Mesendoderm (in vitro differentiated cells): ENCODE measurements at regions not wholly inside any gene's neighbourhood (a gene's known extent, or its start where the extent isn't known, plus 50 kb on each side); places are given as distances from the start of the nearest gene placed in this dataset.

Experiments used
- DNase-seq: peaks from one replicate; pipeline ENCODE4 v3.0.0; 2013
- H2AK5ac ChIP-seq: 2 replicates; pipeline ENCODE4 v1.6.1; 2013; ENCODE audit warnings: low read length, inconsistent platforms
- H2BK120ac ChIP-seq: 2 replicates; pipeline ENCODE4 v1.6.1; 2013; ENCODE audit warnings: low read depth, mild to moderate bottlenecking, low read length, moderate library complexity, mixed read lengths
- H2BK15ac ChIP-seq: replicated peaks from 2 replicates; pipeline ENCODE4 v1.6.1; 2013; ENCODE audit warnings: low read depth, mild to moderate bottlenecking, moderate library complexity
- H2BK5ac ChIP-seq: 2 replicates; pipeline ENCODE4 v1.6.1; 2013; ENCODE audit warnings: low read length, inconsistent platforms
- H3K18ac ChIP-seq: 2 replicates; pipeline ENCODE4 v1.6.1; 2013; ENCODE audit warnings: mild to moderate bottlenecking, low read length, mixed read lengths
- H3K23ac ChIP-seq: one replicate; pipeline ENCODE4 v1.6.1; 2013; ENCODE audit warnings: low read length
- H3K27ac ChIP-seq: 2 replicates; pipeline ENCODE4 v1.5.1; 2013; ENCODE audit warnings: low read depth, mild to moderate bottlenecking, inconsistent platforms, low read length, moderate library complexity
- H3K27me3 ChIP-seq: 2 replicates; pipeline ENCODE4 v1.6.1; 2013; ENCODE audit warnings: low read length, control low read depth, mild to moderate bottlenecking, inconsistent platforms; ENCODE audit not compliant: insufficient read depth, poor library complexity
- H3K36me3 ChIP-seq: 2 replicates; pipeline ENCODE4 v1.6.1; 2013; ENCODE audit warnings: low read length, inconsistent platforms; ENCODE audit not compliant: control insufficient read depth, insufficient read depth
- H3K4ac ChIP-seq: one replicate; pipeline ENCODE4 v1.6.1; 2013; ENCODE audit warnings: low read depth, mild to moderate bottlenecking, low read length, moderate library complexity
- H3K4me1 ChIP-seq: 2 replicates; pipeline ENCODE4 v1.6.1; 2013; ENCODE audit warnings: low read depth, low read length, inconsistent platforms; ENCODE audit not compliant: control insufficient read depth
- H3K4me2 ChIP-seq: 2 replicates; pipeline ENCODE4 v1.6.1; 2013; ENCODE audit warnings: low read length
- H3K4me3 ChIP-seq: 2 replicates; pipeline ENCODE4 v1.5.1; 2013; ENCODE audit warnings: mild to moderate bottlenecking, low read length
- H3K56ac ChIP-seq: one replicate; pipeline ENCODE4 v1.6.1; 2013; ENCODE audit warnings: low read length
- H3K79me1 ChIP-seq: 2 replicates; pipeline ENCODE4 v1.6.1; 2013; ENCODE audit warnings: low read length, inconsistent platforms
- H3K79me2 ChIP-seq: 2 replicates; pipeline ENCODE4 v1.6.1; 2013; ENCODE audit warnings: mild to moderate bottlenecking, low read length; ENCODE audit not compliant: control insufficient read depth, insufficient read depth
- H3K9ac ChIP-seq: 2 replicates; pipeline ENCODE4 v1.6.1; 2013; ENCODE audit warnings: low read length, inconsistent platforms
- H4K5ac ChIP-seq: one replicate; pipeline ENCODE4 v1.6.1; 2013; ENCODE audit warnings: low read length
- H4K8ac ChIP-seq: one replicate; pipeline ENCODE4 v1.6.1; 2013; ENCODE audit warnings: low read depth, mild to moderate bottlenecking, control low read depth, low read length, moderate library complexity
- WGBS: extraction: QIAGEN DNeasy Blood & Tissue Kit; methylation state at CpG from one replicate; pipeline ENCODE4 v1.1.7; 2013; ENCODE audit warnings: low lambda C conversion rate, missing lambda C conversion rate; ENCODE audit not compliant: insufficient coverage; ENCODE audit errors: extremely low coverage; 5-methylcytosine and 5-hydroxymethylcytosine counted together

GRCh38 chr3:6132684-6133432, 728.1 kb upstream of the GRM7 start:
- Histone ChIP-seq H3K27ac (no peak overlapping the region), H2BK15ac (no peak overlapping the region), H2AK5ac (no peak overlapping the region), H3K18ac (no peak overlapping the region), H4K5ac (no peak overlapping the region), H3K4ac (no peak overlapping the region), H3K56ac (no peak overlapping the region), H3K9ac (no peak overlapping the region), H4K8ac (no peak overlapping the region), H3K4me2 (no peak overlapping the region), H3K79me1 (no peaks in the 10 kb centered on the region), H2BK120ac (no peak overlapping the region), H3K27me3 (no peaks in the 10 kb centered on the region), H3K4me3 (no peak overlapping the region), H3K4me1 (no peaks in the 10 kb centered on the region), H3K23ac (no peak overlapping the region), H3K79me2 (no peaks in the 10 kb centered on the region), H3K36me3 (no peaks in the 10 kb centered on the region), H2BK5ac (no peak overlapping the region)
- no peak for DNase-seq
- no CpG with 5 or more reads among the region's 8 CpGs for WGBS

GRCh38 chr3:6142707-6143106, 718.2 kb upstream of the GRM7 start:
- Histone ChIP-seq H2BK15ac (no peak overlapping the region), H3K27ac (no peak overlapping the region), H3K79me2 (no peaks in the 10 kb centered on the region), H3K27me3 (no peaks in the 10 kb centered on the region), H4K5ac (no peak overlapping the region), H3K9ac (no peak overlapping the region), H3K4me3 (no peak overlapping the region), H3K56ac (no peak overlapping the region), H3K36me3 (no peaks in the 10 kb centered on the region), H2BK5ac (no peak overlapping the region), H3K23ac (no peak overlapping the region), H3K4ac (no peak overlapping the region), H3K79me1 (no peaks in the 10 kb centered on the region), H3K4me1 (no peaks in the 10 kb centered on the region), H4K8ac (no peak overlapping the region), H2BK120ac (no peak overlapping the region), H2AK5ac (no peak overlapping the region), H3K4me2 (no peak overlapping the region), H3K18ac (no peak overlapping the region)
- no CpG with 5 or more reads among the region's 3 CpGs for WGBS
- no peak for DNase-seq

- no peak for DNase-seq
- Histone ChIP-seq H2AK5ac (no peak overlapping the region), H3K4ac (no peak overlapping the region), H3K18ac (no peak overlapping the region), H4K5ac (no peak overlapping the region), H3K4me1 (no peaks in the 10 kb centered on the region), H3K4me2 (no peak overlapping the region), H4K8ac (no peak overlapping the region), H3K9ac (no peak overlapping the region), H2BK120ac (no peak overlapping the region), H3K27ac (no peak overlapping the region), H2BK15ac (no peak overlapping the region), H3K27me3 (no peaks in the 10 kb centered on the region), H3K79me1 (no peaks in the 10 kb centered on the region), H2BK5ac (no peak overlapping the region), H3K56ac (no peak overlapping the region), H3K36me3 (no peaks in the 10 kb centered on the region), H3K4me3 (no peak overlapping the region), H3K79me2 (no peaks in the 10 kb centered on the region), H3K23ac (no peak overlapping the region)
- WGBS, result 100% methylated on average over 3 of the region's 6 CpGs
Measured at GRCh38 chr3:6147883-6148282, 713.0 kb upstream of the GRM7 start.

- no peak overlapping the region for H3K23ac ChIP-seq
- no peak overlapping the region for H3K56ac ChIP-seq
- no peaks in the 10 kb centered on the region for H3K36me3 ChIP-seq
- no peaks in the 10 kb centered on the region for H3K79me2 ChIP-seq
- H4K8ac ChIP-seq, result no peak overlapping the region
- H2AK5ac ChIP-seq, result no peak overlapping the region
- no peak overlapping the region for H3K4ac ChIP-seq
- H3K4me3 ChIP-seq, result no peak overlapping the region
- no peak overlapping the region for H2BK5ac ChIP-seq
- H3K9ac ChIP-seq, result no peak overlapping the region
- no peak for DNase-seq
- H4K5ac ChIP-seq, result no peak overlapping the region
- no peak overlapping the region for H3K4me2 ChIP-seq
- H3K27ac ChIP-seq, result no peak overlapping the region
- H2BK120ac ChIP-seq, result no peak overlapping the region
- no peak overlapping the region for H3K18ac ChIP-seq
- no peaks in the 10 kb centered on the region for H3K79me1 ChIP-seq
- WGBS, result no CpG with 5 or more reads among the region's 4 CpGs
- no peaks in the 10 kb centered on the region for H3K4me1 ChIP-seq
- H3K27me3 ChIP-seq, result no peaks in the 10 kb centered on the region
- no peak overlapping the region for H2BK15ac ChIP-seq
Measured at GRCh38 chr3:6155650-6156338, 705.1 kb upstream of the GRM7 start.

- DNase-seq, result no peak
- Histone ChIP-seq H3K27me3 (no peaks in the 10 kb centered on the region), H3K4ac (no peak overlapping the region), H3K18ac (no peak overlapping the region), H3K9ac (no peak overlapping the region), H3K79me1 (no peaks in the 10 kb centered on the region), H4K5ac (no peak overlapping the region), H3K79me2 (no peaks in the 10 kb centered on the region), H3K36me3 (no peaks in the 10 kb centered on the region), H2BK15ac (no peak overlapping the region), H3K4me2 (no peak overlapping the region), H3K4me3 (no peak overlapping the region), H3K56ac (no peak overlapping the region), H2BK5ac (no peak overlapping the region), H3K4me1 (no peaks in the 10 kb centered on the region), H3K27ac (no peak overlapping the region), H3K23ac (no peak overlapping the region), H2AK5ac (no peak overlapping the region), H4K8ac (no peak overlapping the region), H2BK120ac (no peak overlapping the region)
- no CpG with 5 or more reads among the region's 6 CpGs for WGBS
Measured at GRCh38 chr3:6165951-6166350, 695.0 kb upstream of the GRM7 start.
